CD4-positive, CD25-positive, alpha-beta regulatory T cell (primary cell): ENCODE measurements at regions not wholly inside any gene's neighbourhood (a gene's known extent, or its start where the extent isn't known, plus 50 kb on each side); places are given as distances from the start of the nearest gene placed in this dataset.

ENCODE experiments used
- ATAC-seq, 2 donors: fragments of 150-1000 bp; cut with Tn5 transposase; one replicate each; pipeline ENCODE4 v1.10.0; 2021; ENCODE audit warnings: low read depth in 2 of 2, moderate number of reproducible peaks in 2 of 2, moderate library complexity in 1 of 2
- DNase-seq, 3 donors: peaks; one replicate each; pipeline versions ENCODE4 v3.0.0 to v3.0.0-alpha.2; 2012 to 2022; ENCODE audit warnings: mixed read lengths in 1 of 3
- H3K27ac ChIP-seq: one replicate; pipeline ENCODE4 v1.7.0; 2013; ENCODE audit warnings: mild to moderate bottlenecking, low read length; ENCODE audit not compliant: insufficient read depth, poor library complexity, severe bottlenecking
- H3K27me3 ChIP-seq: one replicate; pipeline ENCODE4 v1.7.0; 2013; ENCODE audit warnings: low read length; ENCODE audit not compliant: control insufficient read depth, insufficient read depth
- H3K36me3 ChIP-seq: one replicate; pipeline ENCODE4 v1.7.0; 2013; ENCODE audit warnings: mild to moderate bottlenecking, low read length, moderate library complexity; ENCODE audit not compliant: control insufficient read depth, insufficient read depth
- H3K4me1 ChIP-seq: 2 replicates; pipeline ENCODE4 v1.7.0; 2013; ENCODE audit warnings: mild to moderate bottlenecking, low read length; ENCODE audit not compliant: insufficient read depth, control insufficient read depth, poor library complexity, severe bottlenecking
- H3K4me3 ChIP-seq: one replicate; pipeline ENCODE4 v1.7.0; 2013; ENCODE audit warnings: low read depth, mild to moderate bottlenecking, low read length, moderate library complexity
- H3K9me3 ChIP-seq, 2 experiments: 1 replicate in 1 of 2; 2 replicates in 1 of 2; pipeline ENCODE4 v1.7.0; 2013; ENCODE audit warnings: low read length in 2 of 2, mild to moderate bottlenecking in 1 of 2, moderate library complexity in 1 of 2; ENCODE audit not compliant: control insufficient read depth in 2 of 2
- H3K27ac Mint-ChIP-seq, 3 donors: one replicate each; pipeline ENCODE4 v1.8.0; 2020 to 2022; ENCODE audit warnings: mild to moderate bottlenecking in 3 of 3, mixed read lengths in 3 of 3, moderate library complexity in 2 of 3
- H3K27me3 Mint-ChIP-seq: one replicate; pipeline ENCODE4 v1.8.0; 2022; ENCODE audit warnings: mild to moderate bottlenecking, mixed read lengths
- H3K36me3 Mint-ChIP-seq: one replicate; pipeline ENCODE4 v1.8.0; 2020; ENCODE audit warnings: mixed read lengths
- H3K4me1 Mint-ChIP-seq, 4 donors: one replicate each; pipeline ENCODE4 v1.8.0; 2020 to 2022; ENCODE audit warnings: mixed read lengths in 4 of 4, mild to moderate bottlenecking in 1 of 4
- H3K4me3 Mint-ChIP-seq, 4 donors: one replicate each; pipeline ENCODE4 v1.8.0; 2020 to 2022; ENCODE audit warnings: mild to moderate bottlenecking in 4 of 4, mixed read lengths in 4 of 4, moderate library complexity in 3 of 4
- H3K9me3 Mint-ChIP-seq, 7 donors: one replicate each; pipeline ENCODE4 v1.8.0; 2020 to 2022; ENCODE audit warnings: mixed read lengths in 7 of 7, mild to moderate bottlenecking in 3 of 7, moderate library complexity in 2 of 7

DNA sequence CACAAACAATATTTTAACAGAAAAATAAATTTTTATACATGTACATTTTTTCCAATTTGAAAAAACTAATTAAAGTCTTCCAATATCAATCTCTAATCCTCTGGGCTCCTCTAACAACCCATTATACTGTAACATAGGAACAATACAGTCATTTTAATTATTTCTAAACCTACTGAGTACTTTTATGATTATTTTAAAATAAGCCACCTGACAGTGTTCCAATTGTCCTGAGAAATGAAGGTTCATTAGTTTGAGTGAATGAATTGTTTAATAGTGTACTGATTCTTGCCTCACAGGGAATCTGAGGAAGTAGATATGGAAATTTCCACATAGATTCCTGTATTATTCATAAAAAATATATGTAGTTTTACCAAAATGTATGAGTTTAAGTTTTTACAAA is 123.1 kb upstream of the EYS start:
- peaks cover 0 to 20% (median 8%) of the 10 kb centered on the region in 7 donors for H3K9me3 Mint-ChIP-seq
- H3K36me3 ChIP-seq: no peaks in the 10 kb centered on the region
- no peaks in the 10 kb centered on the region for H3K4me1 Mint-ChIP-seq
- ATAC-seq (no peak), DNase-seq (no peak)
- no peak overlapping the region for H3K27ac Mint-ChIP-seq
- no peak overlapping the region for H3K4me3 ChIP-seq
- no peaks in the 10 kb centered on the region for H3K4me1 ChIP-seq
- H3K27me3 ChIP-seq: no peaks in the 10 kb centered on the region
- H3K36me3 Mint-ChIP-seq: no peaks in the 10 kb centered on the region
- H3K4me3 Mint-ChIP-seq: no peak overlapping the region
- H3K27me3 Mint-ChIP-seq: no peaks in the 10 kb centered on the region
- no peak overlapping the region for H3K27ac ChIP-seq
- H3K9me3 ChIP-seq: peaks cover 2 to 6% of the 10 kb centered on the region in 2 experiments

DNA sequence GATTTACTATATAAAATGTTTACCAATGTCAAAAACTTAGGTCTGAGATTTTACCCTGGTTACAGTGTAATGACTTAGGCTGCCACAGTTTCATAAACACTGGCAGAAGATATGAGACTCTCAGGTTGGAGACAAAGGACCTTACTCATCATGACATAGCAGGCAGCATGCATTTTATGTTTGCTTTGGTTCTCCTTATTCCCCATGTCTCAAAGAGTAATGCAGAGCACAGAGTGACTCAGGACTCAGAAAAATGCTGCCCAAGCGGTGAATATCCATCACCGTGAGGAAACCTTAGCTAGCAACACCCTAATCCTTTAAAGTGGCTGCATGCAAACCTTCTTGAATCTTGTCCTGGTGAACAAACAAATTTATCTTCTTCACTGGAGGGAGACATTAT is 112.1 kb upstream of the EYS start:
- Mint-ChIP-seq H3K4me3 (no peak overlapping the region), H3K9me3 (peaks cover 0 to 26% (median 10%) of the 10 kb centered on the region in 7 donors), H3K4me1 (no peaks in the 10 kb centered on the region), H3K27ac (no peak overlapping the region), H3K36me3 (no peaks in the 10 kb centered on the region), H3K27me3 (peaks cover 5% of the 10 kb centered on the region)
- Histone ChIP-seq H3K27ac (no peak overlapping the region), H3K9me3 (no peaks in the 10 kb centered on the region), H3K36me3 (no peaks in the 10 kb centered on the region), H3K4me1 (no peaks in the 10 kb centered on the region), H3K27me3 (no peaks in the 10 kb centered on the region), H3K4me3 (no peak overlapping the region)
- ATAC-seq (no peak), DNase-seq (no peak)

DNA sequence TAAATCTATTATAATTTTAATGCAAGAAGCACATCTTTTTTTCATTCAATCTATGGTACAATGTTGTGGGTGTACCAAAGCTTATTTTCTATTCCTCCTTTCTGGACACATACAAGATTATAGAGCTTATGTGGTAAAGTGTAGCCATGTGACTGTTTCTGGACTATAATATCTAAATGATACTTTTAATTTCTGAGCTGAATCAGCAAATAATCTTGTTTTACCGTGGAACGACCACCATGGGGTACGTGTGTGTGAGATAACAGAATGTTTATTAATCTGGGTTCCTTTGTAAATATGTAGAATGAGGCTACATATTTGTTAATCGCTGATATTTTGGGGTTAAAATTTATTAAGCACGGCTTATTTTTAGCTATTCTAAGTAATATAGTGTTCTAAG is 111.5 kb upstream of the EYS start:
- Mint-ChIP-seq H3K27me3 (peaks cover 5% of the 10 kb centered on the region), H3K4me1 (no peaks in the 10 kb centered on the region), H3K9me3 (peaks cover 0 to 22% (median 8%) of the 10 kb centered on the region in 7 donors), H3K4me3 (no peak overlapping the region), H3K27ac (no peak overlapping the region), H3K36me3 (no peaks in the 10 kb centered on the region)
- ATAC-seq: no peak
- no peaks in the 10 kb centered on the region for H3K9me3 ChIP-seq
- H3K4me3 ChIP-seq: no peak overlapping the region
- no peaks in the 10 kb centered on the region for H3K27me3 ChIP-seq
- DNase-seq: no peak
- H3K4me1 ChIP-seq: no peaks in the 10 kb centered on the region
- no peak overlapping the region for H3K27ac ChIP-seq
- no peaks in the 10 kb centered on the region for H3K36me3 ChIP-seq

DNA sequence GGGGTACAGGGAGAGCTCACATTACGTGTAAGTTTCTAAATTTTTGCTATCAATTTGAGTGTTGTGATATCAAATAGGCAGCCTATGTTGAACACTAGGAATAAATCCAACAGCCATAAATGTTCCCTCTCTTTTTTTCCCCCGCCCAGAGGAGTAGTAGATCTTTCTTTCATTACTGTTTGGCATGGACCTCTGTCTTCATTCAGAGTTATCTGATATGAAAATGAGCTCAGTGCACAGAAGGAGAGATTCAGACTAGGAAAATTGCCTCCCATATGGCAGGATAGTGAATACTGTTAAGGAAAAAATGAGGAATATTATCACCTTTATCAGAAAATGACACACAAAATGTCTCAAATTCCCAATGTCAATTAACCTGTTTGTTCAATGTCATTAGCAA is 110.0 kb upstream of the EYS start:
- H3K27me3 ChIP-seq: no peaks in the 10 kb centered on the region
- no peaks in the 10 kb centered on the region for H3K9me3 ChIP-seq
- H3K4me3 Mint-ChIP-seq: no peak overlapping the region
- H3K36me3 Mint-ChIP-seq: no peaks in the 10 kb centered on the region
- H3K27ac ChIP-seq: no peak overlapping the region
- peaks cover 0 to 22% (median 13%) of the 10 kb centered on the region in 7 donors for H3K9me3 Mint-ChIP-seq
- no peak for ATAC-seq
- no peak overlapping the region for H3K27ac Mint-ChIP-seq
- H3K36me3 ChIP-seq: no peaks in the 10 kb centered on the region
- H3K4me1 ChIP-seq: no peaks in the 10 kb centered on the region
- no peaks in the 10 kb centered on the region for H3K4me1 Mint-ChIP-seq
- DNase-seq: no peak
- no peak overlapping the region for H3K4me3 ChIP-seq
- peaks cover 5% of the 10 kb centered on the region for H3K27me3 Mint-ChIP-seq

DNA sequence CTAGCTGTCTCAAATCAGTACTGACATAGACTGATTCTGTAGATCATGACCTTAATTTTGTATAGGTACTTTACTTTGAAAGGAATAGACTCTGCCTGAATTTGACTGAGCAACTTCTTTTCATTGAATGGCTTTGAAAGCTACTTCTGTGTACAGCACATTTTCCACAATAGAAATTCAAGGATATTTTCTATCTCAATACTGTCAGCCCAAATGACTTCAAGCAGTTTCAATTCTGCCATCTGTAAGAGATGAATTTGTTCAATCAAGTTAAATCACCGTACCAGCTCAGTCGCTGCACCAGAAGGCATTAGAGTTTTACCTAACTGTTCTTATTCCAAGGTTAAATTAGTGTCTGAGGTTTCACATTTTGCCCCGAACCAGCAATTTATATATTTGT is 107.0 kb upstream of the EYS start:
- Mint-ChIP-seq H3K27ac (no peak overlapping the region), H3K4me1 (no peaks in the 10 kb centered on the region), H3K27me3 (no peaks in the 10 kb centered on the region), H3K36me3 (no peaks in the 10 kb centered on the region), H3K9me3 (peaks cover 0 to 12% (median 10%) of the 10 kb centered on the region in 7 donors), H3K4me3 (no peak overlapping the region)
- Histone ChIP-seq H3K27ac (no peak overlapping the region), H3K4me1 (no peaks in the 10 kb centered on the region), H3K27me3 (no peaks in the 10 kb centered on the region), H3K4me3 (no peak overlapping the region), H3K9me3 (peaks cover 0 to 4% of the 10 kb centered on the region in 2 experiments), H3K36me3 (no peaks in the 10 kb centered on the region)
- ATAC-seq (no peak), DNase-seq (no peak)

DNA sequence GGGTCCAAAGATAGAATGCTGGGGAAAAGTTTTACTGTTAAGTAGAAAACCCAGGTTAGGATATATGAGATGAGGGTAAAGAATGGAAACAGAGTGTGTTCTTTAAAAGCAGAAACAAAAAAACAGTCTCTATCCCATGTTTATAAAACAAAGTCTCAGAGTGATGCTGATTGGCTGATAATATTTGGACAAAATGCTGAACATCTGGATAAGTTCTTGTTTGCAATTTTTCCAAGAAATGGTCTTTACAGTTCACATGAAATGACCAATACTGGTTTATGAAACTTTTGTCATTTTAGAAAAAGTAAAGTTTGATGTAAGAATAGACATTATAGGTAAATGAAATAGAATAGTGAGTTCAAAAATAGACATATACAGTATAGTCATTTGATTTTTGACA is 96.2 kb upstream of the EYS start:
- Histone ChIP-seq H3K27ac (no peak overlapping the region), H3K4me1 (no peaks in the 10 kb centered on the region), H3K4me3 (no peak overlapping the region), H3K9me3 (peaks cover 0 to 3% of the 10 kb centered on the region in 2 experiments), H3K36me3 (no peaks in the 10 kb centered on the region), H3K27me3 (no peaks in the 10 kb centered on the region)
- no peak overlapping the region for H3K27ac Mint-ChIP-seq
- peaks cover 0 to 18% (median 4%) of the 10 kb centered on the region in 7 donors for H3K9me3 Mint-ChIP-seq
- no peak overlapping the region for H3K4me3 Mint-ChIP-seq
- DNase-seq: no peak
- no peaks in the 10 kb centered on the region for H3K4me1 Mint-ChIP-seq
- H3K36me3 Mint-ChIP-seq: no peaks in the 10 kb centered on the region
- H3K27me3 Mint-ChIP-seq: no peaks in the 10 kb centered on the region
- ATAC-seq: no peak

DNA sequence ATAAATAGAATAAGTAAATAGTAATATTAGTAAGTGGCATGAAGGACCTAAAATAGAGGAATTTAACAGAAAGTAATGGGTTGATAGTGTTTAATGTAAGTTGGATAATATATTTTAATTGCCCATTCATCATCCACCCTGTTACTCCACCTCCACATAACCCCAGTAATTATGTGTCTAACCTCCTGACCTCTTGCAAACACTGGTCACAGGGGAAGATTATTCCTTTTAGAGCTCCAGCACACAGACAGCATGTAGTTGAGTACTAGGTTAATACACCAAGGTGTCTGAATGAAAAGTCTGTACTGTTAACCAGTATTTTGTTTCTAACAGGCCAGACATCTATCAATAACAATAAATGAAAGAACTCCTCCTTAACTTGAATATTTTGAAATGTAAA is 92.4 kb upstream of the EYS start:
- no peak for ATAC-seq
- no peaks in the 10 kb centered on the region for H3K27me3 Mint-ChIP-seq
- H3K27me3 ChIP-seq: no peaks in the 10 kb centered on the region
- DNase-seq: no peak
- no peak overlapping the region for H3K4me3 Mint-ChIP-seq
- H3K27ac ChIP-seq: no peak overlapping the region
- H3K36me3 Mint-ChIP-seq: no peaks in the 10 kb centered on the region
- H3K9me3 ChIP-seq: no peaks in the 10 kb centered on the region
- H3K4me1 Mint-ChIP-seq: no peaks in the 10 kb centered on the region
- peaks cover 0 to 19% (median 2%) of the 10 kb centered on the region in 7 donors for H3K9me3 Mint-ChIP-seq
- H3K36me3 ChIP-seq: no peaks in the 10 kb centered on the region
- H3K27ac Mint-ChIP-seq: no peak overlapping the region
- no peaks in the 10 kb centered on the region for H3K4me1 ChIP-seq
- no peak overlapping the region for H3K4me3 ChIP-seq

DNA sequence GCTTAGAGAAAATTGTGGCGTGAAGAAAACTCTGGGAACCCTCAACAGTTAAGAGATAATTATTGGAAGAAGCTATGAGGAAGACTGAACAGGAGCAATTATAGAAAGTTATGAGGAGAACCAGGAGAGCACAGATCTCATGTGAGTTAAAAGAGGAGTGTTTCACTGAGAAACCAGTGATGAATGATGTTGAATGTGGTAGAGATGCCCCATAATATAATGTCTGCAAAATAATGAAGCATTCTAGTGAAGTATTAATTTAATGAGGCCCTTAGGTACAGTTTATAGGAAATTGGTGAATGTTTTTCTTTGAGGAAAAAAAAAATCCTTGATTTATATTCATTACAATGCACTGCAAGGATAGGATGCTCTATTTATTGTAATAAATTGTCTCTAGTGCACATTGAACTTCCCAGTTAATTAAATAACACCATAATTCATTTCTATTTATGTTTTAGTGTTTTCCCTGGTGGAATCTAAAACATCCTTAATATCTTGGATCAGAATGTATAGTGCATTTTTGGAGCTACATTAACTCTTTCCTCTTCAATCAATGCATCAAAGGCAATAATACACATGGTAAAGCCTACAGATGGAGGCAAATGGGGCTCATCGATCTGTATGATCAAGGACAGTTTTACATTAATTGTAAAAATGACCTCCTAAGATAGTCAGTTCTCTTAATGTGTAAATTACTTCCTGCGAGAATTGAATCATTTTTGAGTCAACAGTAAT is 91.4 kb upstream of the EYS start:
- Histone ChIP-seq H3K9me3 (no peaks in the 10 kb centered on the region), H3K27ac (no peak overlapping the region), H3K27me3 (no peaks in the 10 kb centered on the region), H3K4me1 (no peaks in the 10 kb centered on the region), H3K4me3 (no peak overlapping the region), H3K36me3 (no peaks in the 10 kb centered on the region)
- Mint-ChIP-seq H3K36me3 (no peaks in the 10 kb centered on the region), H3K27me3 (no peaks in the 10 kb centered on the region), H3K9me3 (peaks cover 0 to 27% (median 4%) of the 10 kb centered on the region in 7 donors), H3K4me1 (no peaks in the 10 kb centered on the region), H3K4me3 (no peak overlapping the region), H3K27ac (no peak overlapping the region)
- DNase-seq (no peak), ATAC-seq (no peak)
